H1 (cell line): ENCODE measurements at regions not wholly inside any gene's neighbourhood (a gene's known extent, or its start where the extent isn't known, plus 50 kb on each side); places are given as distances from the start of the nearest gene placed in this dataset.
A peak's percentile ranks its signal among the peaks of the same experiment; 100 is the strongest.

Experiments used
- CTCF ChIA-PET: fragments of 300-600 bp; sonication (Branson Sonifier 250); formaldehyde crosslinking; loops from one replicate; lab custom pipeline; 2021; ENCODE audit not compliant: partially characterized antibody; lab: Charles Lee
- POLR2A ChIA-PET: fragments of 300-600 bp; sonication (Branson Sonifier 250); formaldehyde crosslinking; loops from one replicate; lab custom pipeline; 2021; ENCODE audit warnings: inconsistent platforms; ENCODE audit not compliant: partially characterized antibody; lab: Charles Lee
- DNase-seq, 2 experiments: peaks; one replicate each; pipeline versions ENCODE4 v3.0.0 to v3.0.0-alpha.2; 2010 to 2022; ENCODE audit warnings: low spot score in 2 of 2, low read depth in 1 of 2, mixed read lengths in 1 of 2
- FAIRE-seq: peaks from 2 replicates; lab custom pipeline; 2011; peaks lifted over from hg19 to GRCh38; lab: Jason Lieb, UNC
- H2AFZ ChIP-seq: 2 replicates; pipeline ENCODE4 v1.8.1; 2012; ENCODE audit warnings: low read length, inconsistent platforms
- H2AK5ac ChIP-seq: 2 replicates; pipeline ENCODE4 v1.6.1; 2013; ENCODE audit warnings: low read depth, low read length
- H2BK120ac ChIP-seq: replicated peaks from 2 replicates; pipeline ENCODE3; 2013; ENCODE audit warnings: low read depth, low read length, inconsistent platforms
- H2BK12ac ChIP-seq: 2 replicates; pipeline ENCODE4 v1.6.1; 2013; ENCODE audit warnings: low read depth, low read length
- H2BK15ac ChIP-seq: 2 replicates; pipeline ENCODE4 v1.6.1; 2013; ENCODE audit warnings: low read length
- H2BK20ac ChIP-seq: 2 replicates; pipeline ENCODE4 v1.6.1; 2013; ENCODE audit warnings: low read length
- H2BK5ac ChIP-seq: 2 replicates; pipeline ENCODE4 v1.6.1; 2013; ENCODE audit warnings: low read depth, low read length
- H3K14ac ChIP-seq: 2 replicates; pipeline ENCODE4 v1.6.1; 2013; ENCODE audit warnings: inconsistent platforms; ENCODE audit not compliant: insufficient read length
- H3K18ac ChIP-seq: 2 replicates; pipeline ENCODE4 v1.6.1; 2013; ENCODE audit warnings: low read length; ENCODE audit errors: extremely low read depth
- H3K23ac ChIP-seq: 2 replicates; pipeline ENCODE4 v1.6.1; 2013; ENCODE audit warnings: inconsistent platforms; ENCODE audit not compliant: insufficient read length
- H3K23me2 ChIP-seq: 2 replicates; pipeline ENCODE4 v1.6.1; 2013; ENCODE audit warnings: low read depth, low read length
- H3K27ac ChIP-seq: 2 replicates; pipeline ENCODE4 v1.6.1; 2011; ENCODE audit warnings: low read depth, low read length, inconsistent platforms
- H3K27me3 ChIP-seq, 4 experiments: replicated peaks in 1 of 4; 1 replicate in 1 of 4; 2 replicates in 3 of 4; pipeline versions ENCODE4 v1.6.1 to v1.8.1; 2011 to 2013; ENCODE audit warnings: low read length in 3 of 4, mild to moderate bottlenecking in 3 of 4, inconsistent platforms in 2 of 4, mixed read lengths in 2 of 4, moderate library complexity in 1 of 4; ENCODE audit not compliant: control insufficient read depth in 3 of 4, insufficient read depth in 3 of 4; ENCODE audit errors: extremely low read depth in 1 of 4
- H3K36me3 ChIP-seq, 4 experiments: 2 replicates each; pipeline versions ENCODE4 v1.6.1 to v1.8.1; 2011 to 2013; ENCODE audit warnings: mild to moderate bottlenecking in 4 of 4, low read length in 3 of 4, moderate library complexity in 2 of 4, control low read depth in 1 of 4, inconsistent platforms in 1 of 4; ENCODE audit not compliant: insufficient read depth in 4 of 4, control insufficient read depth in 2 of 4
- H3K4ac ChIP-seq: replicated peaks from 2 replicates; pipeline ENCODE3; 2013; ENCODE audit warnings: low read length, low read depth, mixed read lengths, inconsistent platforms; ENCODE audit not compliant: insufficient read length
- H3K4me1 ChIP-seq, 4 experiments: replicated peaks in 1 of 4; 1 replicate in 1 of 4; 2 replicates in 3 of 4; pipeline versions ENCODE4 v1.6.1 to v1.8.1; 2011 to 2013; ENCODE audit warnings: low read length in 3 of 4, inconsistent platforms in 2 of 4, mixed read lengths in 1 of 4; ENCODE audit not compliant: insufficient read depth in 4 of 4, control insufficient read depth in 3 of 4
- H3K4me2 ChIP-seq, 2 experiments: 2 replicates each; pipeline versions ENCODE4 v1.6.1 to v1.8.1; 2011 to 2013; ENCODE audit warnings: low read depth in 2 of 2, low read length in 2 of 2, control low read depth in 1 of 2, inconsistent platforms in 1 of 2, mild to moderate bottlenecking in 1 of 2; ENCODE audit not compliant: insufficient read depth in 1 of 2
- H3K4me3 ChIP-seq, 4 experiments: fragments of 200-600, 300-600 bp in 1 of 4; sonication (generic), shearing (Covaris generic), sonication (Bioruptor Twin) in 1 of 4; 2 replicates each; pipeline versions ENCODE4 v1.5.1 to v1.8.1; 2011 to 2016; ENCODE audit warnings: low read length in 4 of 4, low read depth in 3 of 4, control low read depth in 2 of 4, inconsistent platforms in 2 of 4, mild to moderate bottlenecking in 2 of 4, mixed read lengths in 1 of 4, moderate library complexity in 1 of 4; ENCODE audit not compliant: insufficient read depth in 2 of 4; ENCODE audit errors: extremely low read depth in 1 of 4
- H3K56ac ChIP-seq: replicated peaks from 2 replicates; pipeline ENCODE3; 2013; ENCODE audit warnings: low read depth, mild to moderate bottlenecking, mixed read lengths, low read length, inconsistent platforms; ENCODE audit not compliant: insufficient read length
- H3K79me1 ChIP-seq: 2 replicates; pipeline ENCODE4 v1.6.1; 2013; ENCODE audit warnings: low read depth, low read length, control low read depth
- H3K79me2 ChIP-seq, 2 experiments: 2 replicates each; pipeline versions ENCODE4 v1.6.1 to v1.8.1; 2012 to 2013; ENCODE audit warnings: low read length in 2 of 2, mild to moderate bottlenecking in 2 of 2, inconsistent platforms in 1 of 2; ENCODE audit not compliant: insufficient read depth in 2 of 2, control insufficient read depth in 1 of 2
- H3K9ac ChIP-seq, 4 experiments: replicated peaks in 1 of 4; 1 replicate in 1 of 4; 2 replicates in 3 of 4; pipeline versions ENCODE4 v1.6.1 to v1.8.1; 2011 to 2013; ENCODE audit warnings: low read depth in 3 of 4, low read length in 3 of 4, control low read depth in 2 of 4, mild to moderate bottlenecking in 2 of 4, moderate library complexity in 2 of 4, inconsistent platforms in 1 of 4; ENCODE audit errors: extremely low read depth in 1 of 4
- H3K9me3 ChIP-seq, 2 experiments: 2 replicates each; pipeline versions ENCODE4 v1.6.1 to v1.8.1; 2012 to 2013; ENCODE audit warnings: mild to moderate bottlenecking in 2 of 2, moderate library complexity in 2 of 2, control low read depth in 1 of 2, inconsistent platforms in 1 of 2, low read depth in 1 of 2, low read length in 1 of 2, mixed read lengths in 1 of 2; ENCODE audit not compliant: insufficient read depth in 2 of 2
- H4K20me1 ChIP-seq, 2 experiments: replicated peaks in 1 of 2; 2 replicates each; pipeline versions ENCODE3 to v1.8.1; 2011 to 2013; ENCODE audit warnings: inconsistent platforms in 2 of 2, low read length in 2 of 2, mild to moderate bottlenecking in 1 of 2; ENCODE audit not compliant: insufficient read depth in 2 of 2, control insufficient read depth in 1 of 2
- H4K5ac ChIP-seq: 2 replicates; pipeline ENCODE4 v1.6.1; 2013; ENCODE audit warnings: low read length, low read depth, mixed read lengths, inconsistent platforms; ENCODE audit not compliant: insufficient read length
- H4K8ac ChIP-seq: 2 replicates; pipeline ENCODE4 v1.8.0; 2013; ENCODE audit warnings: mild to moderate bottlenecking, moderate library complexity, low read length, inconsistent platforms; ENCODE audit not compliant: insufficient read depth; ENCODE audit errors: extremely low read depth
- H4K91ac ChIP-seq: replicated peaks from 2 replicates; pipeline ENCODE3; 2013; ENCODE audit warnings: low read length, mixed read lengths, inconsistent platforms; ENCODE audit not compliant: insufficient read length
- CEBPB ChIP-seq: IDR thresholded peaks from 2 replicates; pipeline ENCODE4 v1.6.1; 2012; ENCODE audit warnings: low read depth, low read length
- E2F6 ChIP-seq: IDR thresholded peaks from 2 replicates; pipeline ENCODE4 v1.6.1; 2012; ENCODE audit warnings: inconsistent platforms
- MAX ChIP-seq: IDR thresholded peaks from 2 replicates; pipeline ENCODE4 v1.6.1; 2012; ENCODE audit warnings: inconsistent platforms
- NANOG ChIP-seq: IDR thresholded peaks from 2 replicates; pipeline ENCODE4 v1.6.1; 2011; ENCODE audit warnings: low read length, low read depth, mild to moderate bottlenecking, inconsistent platforms; ENCODE audit not compliant: insufficient read depth, poor library complexity, severe bottlenecking
- RAD21 ChIP-seq, 2 experiments: IDR thresholded peaks in 1 of 2; conservative IDR thresholded peaks in 1 of 2; 2 replicates each; pipeline ENCODE4 v1.6.1; 2011; ENCODE audit warnings: low read depth in 2 of 2, low read length in 2 of 2, improper control_type of control experiment in 1 of 2, inconsistent platforms in 1 of 2, mild to moderate bottlenecking in 1 of 2, moderate library complexity in 1 of 2
- RXRA ChIP-seq: IDR thresholded peaks from 2 replicates; pipeline ENCODE4 v1.6.1; 2011; ENCODE audit warnings: low read depth, mild to moderate bottlenecking, low read length, moderate library complexity; ENCODE audit not compliant: insufficient read depth
- WGBS, 2 experiments: shearing (Covaris generic) in 1 of 2; methylation state at CpG; one replicate each; pipeline versions ENCODE4 v1.1.6 to v1.1.7; 2013 to 2015; ENCODE audit warnings: low lambda C conversion rate in 2 of 2, mixed read lengths in 2 of 2, inconsistent platforms in 1 of 2, low coverage in 1 of 2, missing lambda C conversion rate in 1 of 2; ENCODE audit not compliant: insufficient replicate concordance in 2 of 2, insufficient coverage in 1 of 2, insufficient read length in 1 of 2; ENCODE audit errors: extremely low coverage in 1 of 2, missing lambda C conversion rate in 1 of 2; 5-methylcytosine and 5-hydroxymethylcytosine counted together

- peak overlapping the region; percentile 44 for H4K91ac ChIP-seq
- H2BK5ac ChIP-seq, result peak overlapping the region; percentile 81; the same call in 1 of the 2 replicates
- no peaks in the 10 kb centered on the region for H3K79me2 ChIP-seq
- no peak overlapping the region for H2BK120ac ChIP-seq
- no peak overlapping the region for H4K8ac ChIP-seq
- DNase-seq, result no peak
- no peaks in the 10 kb centered on the region for H3K9me3 ChIP-seq
- no peak overlapping the region for H3K56ac ChIP-seq
- H2BK20ac ChIP-seq, result no peak overlapping the region
- no peak overlapping the region; a peak in 1 of 7 replicates for H3K9ac ChIP-seq
- no peak for FAIRE-seq
- H3K4ac ChIP-seq, result peak overlapping the region; percentile 25
- H3K36me3 ChIP-seq, result no peaks in the 10 kb centered on the region
- H3K23ac ChIP-seq, result no peak overlapping the region
- no peak overlapping the region for H4K5ac ChIP-seq
- H3K4me1 ChIP-seq, result peaks cover 0 to 7% (median 4%) of the 10 kb centered on the region in 4 experiments; a peak in 3 of 7 replicates
- CTCF ChIA-PET, result interaction anchor here (1.2 to 1.4 kb wide), 2 partner anchors 8 to 35 kb away, joined by 3 read pairs; no protein-coding TSS in a partner anchor
- H3K27ac ChIP-seq, result no peak overlapping the region
- POLR2A ChIA-PET, result no interaction called here
- no peak overlapping the region for H3K4me2 ChIP-seq
- no peaks in the 10 kb centered on the region for H4K20me1 ChIP-seq
- H3K4me3 ChIP-seq, result no peak overlapping the region
- no peak overlapping the region for H3K18ac ChIP-seq
- H3K14ac ChIP-seq, result no peak overlapping the region
- no peak overlapping the region for H2BK15ac ChIP-seq
- 0 out of 2 replicates have a peak overlapping the region, but pooled peaks have one; percentile 82 for H2AK5ac ChIP-seq
- no peaks in the 10 kb centered on the region for H3K27me3 ChIP-seq
- peak; percentile 53; the same call in 1 of the 2 replicates for TF ChIP-seq CEBPB
- peak in 1 of 2 experiments; percentile 5; a peak in 2 of 4 replicates for TF ChIP-seq RAD21 (IDR thresholded peaks at IDR 0.05 in 1 of 2, conservative IDR thresholded peaks at IDR 0.05 in 1 of 2; ENCODE audit: low read depth in 2 of 2, low read length in 2 of 2)
- no peak for TF ChIP-seq NANOG
- TF ChIP-seq MAX, result peak; percentile 45; the same call in 1 of the 2 replicates
- no peak for TF ChIP-seq RXRA
- peak; percentile 39; the same call in 1 of the 2 replicates for TF ChIP-seq E2F6
- no peaks in the 10 kb centered on the region for H3K79me1 ChIP-seq
- H3K23me2 ChIP-seq, result peaks cover 2% of the 10 kb centered on the region; the same call in 1 of the 2 replicates
- 0 out of 2 replicates have a peak overlapping the region, but pooled peaks have one; percentile 60 for H2BK12ac ChIP-seq
- WGBS, 2 experiments, result 93% methylated on average over 10 of the region's 10 CpGs; no CpG with 5 or more reads in 1 of the 2 experiments
- peak overlapping the region; percentile 69; the same call in 1 of the 2 replicates for H2AFZ ChIP-seq
Measured at GRCh38 chr12:105930557-105931503, 207.9 kb downstream of the NUAK1 start.
